ENCODE measurements at regions not wholly inside any gene's neighbourhood (a gene's known extent, or its start where the extent isn't known, plus 50 kb on each side); places are given as distances from the start of the nearest gene placed in this dataset.

- H2BK15ac ChIP-seq (ENCODE audit: low read length): no peak overlapping the region
- H3K27me3 ChIP-seq (ENCODE audit: control insufficient read depth in 3 of 3, insufficient read depth in 3 of 3, low read depth in 1 of 3, low read length in 3 of 3): no peaks in the 10 kb centered on the region
- no peak overlapping the region for H2BK5ac ChIP-seq (ENCODE audit: low read length)
- no peak overlapping the region for H3K4ac ChIP-seq (ENCODE audit: low read length)
- no peak for DNase-seq (ENCODE audit: low spot score)
- no peaks in the 10 kb centered on the region for H3K9me3 ChIP-seq (replicated peaks in 1 of 2; ENCODE audit: control insufficient read depth in 2 of 2, insufficient read depth in 1 of 2, low read depth in 1 of 2, low read length in 2 of 2)
- H3K27ac ChIP-seq (replicated peaks; ENCODE audit: low read length): no peak overlapping the region
- H2BK120ac ChIP-seq (ENCODE audit: low read depth, low read length): no peak overlapping the region
- H2AFZ ChIP-seq (ENCODE audit: low read length): no peak overlapping the region
- no peaks in the 10 kb centered on the region for H3K36me3 ChIP-seq (replicated peaks in 1 of 2; ENCODE audit: control insufficient read depth in 2 of 2, insufficient read depth in 2 of 2, low read length in 2 of 2)
- H3K23ac ChIP-seq (ENCODE audit: low read depth, low read length, poor library complexity): no peak overlapping the region
- H3K4me1 ChIP-seq (ENCODE audit: control insufficient read depth in 2 of 2, insufficient read depth in 1 of 2, low read depth in 1 of 2, low read length in 2 of 2): no peaks in the 10 kb centered on the region
- H3K4me2 ChIP-seq (ENCODE audit: insufficient read depth, low read length, poor library complexity, severe bottlenecking): no peak overlapping the region
- H4K8ac ChIP-seq (ENCODE audit: low read depth, low read length): no peak overlapping the region
- no peaks in the 10 kb centered on the region for H3K79me1 ChIP-seq (ENCODE audit: low read depth, low read length)
- no peak overlapping the region for H2BK12ac ChIP-seq (ENCODE audit: low read length)
- no peak overlapping the region for H3K14ac ChIP-seq (ENCODE audit: low read length)
- H3K9ac ChIP-seq (ENCODE audit: low read depth, low read length, poor library complexity): no peak overlapping the region
- WGBS, 2 donors (ENCODE audit: extremely low coverage in 2 of 2, insufficient read length in 2 of 2, insufficient replicate concordance in 1 of 2): no CpG with 5 or more reads among the region's 6 CpGs
- no peak overlapping the region for H3K4me3 ChIP-seq (ENCODE audit: low read length in 2 of 2)
- H2AK5ac ChIP-seq (ENCODE audit: low read depth, low read length): no peak overlapping the region
- H3K18ac ChIP-seq (ENCODE audit: low read length): no peak overlapping the region
- H4K91ac ChIP-seq (ENCODE audit: low read depth, low read length, poor library complexity): no peak overlapping the region
These were observed 273.7 kb downstream of the RASEF start for GRCh38 chr9:82789155-82789824.

GRCh38 chr9:82790875-82791274 lies 272.1 kb downstream of the RASEF start:
- no peak overlapping the region for H2BK5ac ChIP-seq (ENCODE audit: low read length)
- H3K36me3 ChIP-seq (replicated peaks in 1 of 2; ENCODE audit: control insufficient read depth in 2 of 2, insufficient read depth in 2 of 2, low read length in 2 of 2): no peaks in the 10 kb centered on the region
- no peak overlapping the region for H2BK12ac ChIP-seq (ENCODE audit: low read length)
- H3K4ac ChIP-seq (ENCODE audit: low read length): no peak overlapping the region
- no peak overlapping the region for H4K91ac ChIP-seq (ENCODE audit: low read depth, low read length, poor library complexity)
- H2AK5ac ChIP-seq (ENCODE audit: low read depth, low read length): no peak overlapping the region
- no peak overlapping the region for H2BK15ac ChIP-seq (ENCODE audit: low read length)
- H4K8ac ChIP-seq (ENCODE audit: low read depth, low read length): no peak overlapping the region
- no peaks in the 10 kb centered on the region for H3K27me3 ChIP-seq (ENCODE audit: control insufficient read depth in 3 of 3, insufficient read depth in 3 of 3, low read depth in 1 of 3, low read length in 3 of 3)
- no peak overlapping the region for H3K14ac ChIP-seq (ENCODE audit: low read length)
- no peak for DNase-seq (ENCODE audit: low spot score)
- H3K4me2 ChIP-seq (ENCODE audit: insufficient read depth, low read length, poor library complexity, severe bottlenecking): no peak overlapping the region
- no peak overlapping the region for H2BK120ac ChIP-seq (ENCODE audit: low read depth, low read length)
- no peak overlapping the region for H3K4me3 ChIP-seq (ENCODE audit: low read length in 2 of 2)
- H3K27ac ChIP-seq (replicated peaks; ENCODE audit: low read length): no peak overlapping the region
- no peaks in the 10 kb centered on the region for H3K79me1 ChIP-seq (ENCODE audit: low read depth, low read length)
- H3K9me3 ChIP-seq (replicated peaks in 1 of 2; ENCODE audit: control insufficient read depth in 2 of 2, insufficient read depth in 1 of 2, low read depth in 1 of 2, low read length in 2 of 2): no peaks in the 10 kb centered on the region
- no peak overlapping the region for H3K9ac ChIP-seq (ENCODE audit: low read depth, low read length, poor library complexity)
- no peak overlapping the region for H3K23ac ChIP-seq (ENCODE audit: low read depth, low read length, poor library complexity)
- no CpG with 5 or more reads among the region's 1 CpG for WGBS, 2 donors (ENCODE audit: extremely low coverage in 2 of 2, insufficient read length in 2 of 2, insufficient replicate concordance in 1 of 2)
- no peaks in the 10 kb centered on the region for H3K4me1 ChIP-seq (ENCODE audit: control insufficient read depth in 2 of 2, insufficient read depth in 1 of 2, low read depth in 1 of 2, low read length in 2 of 2)
- no peak overlapping the region for H3K18ac ChIP-seq (ENCODE audit: low read length)
- no peak overlapping the region for H2AFZ ChIP-seq (ENCODE audit: low read length)

GRCh38 chr9:82791692-82792091 lies 271.2 kb downstream of the RASEF start:
- Histone ChIP-seq H2BK5ac (ENCODE audit: low read length) (no peak overlapping the region), H4K91ac (ENCODE audit: low read depth, low read length, poor library complexity) (no peak overlapping the region), H3K36me3 (replicated peaks in 1 of 2; ENCODE audit: control insufficient read depth in 2 of 2, insufficient read depth in 2 of 2, low read length in 2 of 2) (no peaks in the 10 kb centered on the region), H2BK120ac (ENCODE audit: low read depth, low read length) (no peak overlapping the region), H2BK12ac (ENCODE audit: low read length) (no peak overlapping the region), H3K23ac (ENCODE audit: low read depth, low read length, poor library complexity) (no peak overlapping the region), H3K14ac (ENCODE audit: low read length) (no peak overlapping the region), H3K79me1 (ENCODE audit: low read depth, low read length) (no peaks in the 10 kb centered on the region), H3K27ac (replicated peaks; ENCODE audit: low read length) (no peak overlapping the region), H2AK5ac (ENCODE audit: low read depth, low read length) (no peak overlapping the region), H3K9me3 (replicated peaks in 1 of 2; ENCODE audit: control insufficient read depth in 2 of 2, insufficient read depth in 1 of 2, low read depth in 1 of 2, low read length in 2 of 2) (no peaks in the 10 kb centered on the region), H4K8ac (ENCODE audit: low read depth, low read length) (no peak overlapping the region), H3K9ac (ENCODE audit: low read depth, low read length, poor library complexity) (no peak overlapping the region), H3K4ac (ENCODE audit: low read length) (no peak overlapping the region), H3K27me3 (ENCODE audit: control insufficient read depth in 3 of 3, insufficient read depth in 3 of 3, low read depth in 1 of 3, low read length in 3 of 3) (no peaks in the 10 kb centered on the region), H3K4me1 (ENCODE audit: control insufficient read depth in 2 of 2, insufficient read depth in 1 of 2, low read depth in 1 of 2, low read length in 2 of 2) (no peaks in the 10 kb centered on the region), H3K4me3 (ENCODE audit: low read length in 2 of 2) (no peak overlapping the region), H3K4me2 (ENCODE audit: insufficient read depth, low read length, poor library complexity, severe bottlenecking) (no peak overlapping the region), H2BK15ac (ENCODE audit: low read length) (no peak overlapping the region), H2AFZ (ENCODE audit: low read length) (no peak overlapping the region), H3K18ac (ENCODE audit: low read length) (no peak overlapping the region)
- no CpG with 5 or more reads among the region's 2 CpGs for WGBS, 2 donors (ENCODE audit: extremely low coverage in 2 of 2, insufficient read length in 2 of 2, insufficient replicate concordance in 1 of 2)
- no peak for DNase-seq (ENCODE audit: low spot score)

- Histone ChIP-seq H3K9ac (ENCODE audit: low read depth, low read length, poor library complexity) (no peak overlapping the region), H3K27ac (replicated peaks; ENCODE audit: low read length) (no peak overlapping the region), H3K23ac (ENCODE audit: low read depth, low read length, poor library complexity) (no peak overlapping the region), H2BK5ac (ENCODE audit: low read length) (no peak overlapping the region), H3K9me3 (replicated peaks in 1 of 2; ENCODE audit: control insufficient read depth in 2 of 2, insufficient read depth in 1 of 2, low read depth in 1 of 2, low read length in 2 of 2) (no peaks in the 10 kb centered on the region), H4K91ac (ENCODE audit: low read depth, low read length, poor library complexity) (no peak overlapping the region), H2BK120ac (ENCODE audit: low read depth, low read length) (no peak overlapping the region), H2BK15ac (ENCODE audit: low read length) (no peak overlapping the region), H4K8ac (ENCODE audit: low read depth, low read length) (no peak overlapping the region), H3K4me3 (ENCODE audit: low read length in 2 of 2) (no peak overlapping the region), H3K18ac (ENCODE audit: low read length) (no peak overlapping the region), H3K4me2 (ENCODE audit: insufficient read depth, low read length, poor library complexity, severe bottlenecking) (no peak overlapping the region), H3K27me3 (ENCODE audit: control insufficient read depth in 3 of 3, insufficient read depth in 3 of 3, low read depth in 1 of 3, low read length in 3 of 3) (no peaks in the 10 kb centered on the region), H2AFZ (ENCODE audit: low read length) (no peak overlapping the region), H3K36me3 (replicated peaks in 1 of 2; ENCODE audit: control insufficient read depth in 2 of 2, insufficient read depth in 2 of 2, low read length in 2 of 2) (no peaks in the 10 kb centered on the region), H3K4me1 (ENCODE audit: control insufficient read depth in 2 of 2, insufficient read depth in 1 of 2, low read depth in 1 of 2, low read length in 2 of 2) (no peaks in the 10 kb centered on the region), H3K14ac (ENCODE audit: low read length) (no peak overlapping the region), H2BK12ac (ENCODE audit: low read length) (no peak overlapping the region), H3K4ac (ENCODE audit: low read length) (no peak overlapping the region), H2AK5ac (ENCODE audit: low read depth, low read length) (no peak overlapping the region), H3K79me1 (ENCODE audit: low read depth, low read length) (no peaks in the 10 kb centered on the region)
- no peak for DNase-seq (ENCODE audit: low spot score)
- WGBS, 2 donors (ENCODE audit: extremely low coverage in 2 of 2, insufficient read length in 2 of 2, insufficient replicate concordance in 1 of 2): no CpG with 5 or more reads among the region's 3 CpGs
These were observed 265.4 kb downstream of the RASEF start for GRCh38 chr9:82797534-82797933.
